K562 (cell line): ENCODE measurements at regions not wholly inside any gene's neighbourhood (a gene's known extent, or its start where the extent isn't known, plus 50 kb on each side); places are given as distances from the start of the nearest gene placed in this dataset.

Experiments
- ATAC-seq: fragments of 200-7000 bp; cut with Tn5 transposase; 3 replicates; pipeline ENCODE4 v1.9.1; 2020; ENCODE audit warnings: moderate library complexity
- BruUV-seq: library from RNA; stranded (reverse); fragments of 400-500 nt; replicated peaks from 2 replicates; lab custom pipeline; 2021; lab: Mats Ljungman, UMichigan
- CTCF ChIA-PET: fragments of 300-600 bp; formaldehyde crosslinking; extraction: SDS; loops from one replicate; lab custom pipeline; 2021; ENCODE audit warnings: low intra/inter-chr PET ratio; lab: Yijun Ruan, JAX
- POLR2A ChIA-PET: fragments of 300-600, 350-650 bp; sonication (Branson Sonifier 250); formaldehyde crosslinking; extraction: SDS; loops from one replicate; lab custom pipeline; 2021; ENCODE audit warnings: antibody characterized with exemption, inconsistent platforms; lab: Yijun Ruan, JAX
- DNase-seq, 4 experiments: peaks; one replicate each; pipeline versions ENCODE4 v3.0.0 to v3.0.0-alpha.2; 2011 to 2018; ENCODE audit warnings: low spot score in 3 of 4, mixed read lengths in 3 of 4; ENCODE audit errors: extremely low read depth in 1 of 4
- FAIRE-seq: peaks from 2 replicates; lab custom pipeline; 2011; peaks lifted over from hg19 to GRCh38; lab: Jason Lieb, UNC
- H2AFZ ChIP-seq: 2 replicates; pipeline ENCODE4 v1.6.0; 2011; ENCODE audit warnings: low read depth, low read length, control low read depth, inconsistent platforms
- H3K27ac ChIP-seq: fragments of 200-600 bp; 3 replicates; pipeline ENCODE4 v1.8.0; 2011; ENCODE audit warnings: low read depth, mild to moderate bottlenecking, control low read depth, inconsistent platforms, low read length, moderate library complexity, mixed read lengths; ENCODE audit errors: extremely low read depth
- H3K27me3 ChIP-seq, 2 experiments: fragments of 300-600 bp in 1 of 2; 2 replicates in 1 of 2; 3 replicates in 1 of 2; pipeline versions ENCODE4 v1.6.0 to v1.8.0; 2011; ENCODE audit warnings: inconsistent platforms in 2 of 2, low read length in 2 of 2, mild to moderate bottlenecking in 1 of 2, mixed read lengths in 1 of 2, moderate library complexity in 1 of 2; ENCODE audit not compliant: control insufficient read depth in 2 of 2, insufficient read depth in 2 of 2
- H3K36me3 ChIP-seq: fragments of 300-600 bp; 3 replicates; pipeline ENCODE4 v1.8.0; 2011; ENCODE audit warnings: mild to moderate bottlenecking, low read length, inconsistent platforms; ENCODE audit not compliant: control insufficient read depth, insufficient read depth
- H3K4me1 ChIP-seq, 2 experiments: fragments of 200-600 bp in 1 of 2; replicated peaks in 1 of 2; 2 replicates in 1 of 2; 3 replicates in 1 of 2; pipeline versions ENCODE4 v1.5.1 to v1.8.0; 2011; ENCODE audit warnings: inconsistent platforms in 2 of 2, low read length in 2 of 2, mild to moderate bottlenecking in 1 of 2, mixed read lengths in 1 of 2, moderate library complexity in 1 of 2; ENCODE audit not compliant: control insufficient read depth in 2 of 2, insufficient read depth in 2 of 2
- H3K4me2 ChIP-seq: 2 replicates; pipeline ENCODE4 v1.6.1; 2011; ENCODE audit warnings: low read length, control low read depth, inconsistent platforms, mixed read lengths; ENCODE audit not compliant: insufficient read depth
- H3K4me3 ChIP-seq: fragments of 200-600 bp; sonication (generic), shearing (Covaris generic); 2 replicates; pipeline ENCODE4 v1.5.1; 2016; ENCODE audit warnings: control low read depth, inconsistent platforms
- H3K79me2 ChIP-seq: fragments of 200-600 bp; 3 replicates; pipeline ENCODE4 v1.8.0; 2011; ENCODE audit warnings: low read length, inconsistent platforms; ENCODE audit not compliant: control insufficient read depth, insufficient read depth
- H3K9ac ChIP-seq, 2 experiments: 2 replicates each; pipeline versions ENCODE4 v1.6.0 to v1.6.1; 2011; ENCODE audit warnings: low read depth in 2 of 2, low read length in 2 of 2, control low read depth in 1 of 2, inconsistent platforms in 1 of 2, mild to moderate bottlenecking in 1 of 2, mixed read lengths in 1 of 2; ENCODE audit not compliant: insufficient read depth in 1 of 2
- H3K9me1 ChIP-seq: one replicate; pipeline ENCODE4 v1.6.0; 2011; ENCODE audit warnings: inconsistent platforms, mild to moderate bottlenecking, low read length, moderate library complexity; ENCODE audit not compliant: control insufficient read depth, insufficient read depth
- H3K9me3 ChIP-seq: replicated peaks from 2 replicates; pipeline ENCODE4 v1.5.1; 2011; ENCODE audit warnings: low read depth, low read length, inconsistent platforms; ENCODE audit not compliant: control insufficient read depth, insufficient read depth
- H4K20me1 ChIP-seq: replicated peaks from 2 replicates; pipeline ENCODE4 v1.6.1; 2011; ENCODE audit warnings: low read length, inconsistent platforms, mixed read lengths; ENCODE audit not compliant: control insufficient read depth, insufficient read depth
- CSDE1 ChIP-seq, 2 experiments: fragments of 450-650 bp; IDR thresholded peaks; 2 replicates each; pipeline ENCODE4 v1.6.1; 2016; ENCODE audit warnings: mild to moderate bottlenecking in 1 of 2
- FOXJ3 ChIP-seq: sonication (generic); formaldehyde crosslinking; IDR thresholded peaks from 2 replicates; pipeline ENCODE4 v1.4.0; 2020; ENCODE audit warnings: mild to moderate bottlenecking, missing genetic modification reagents
- FUS ChIP-seq: fragments of 200-400 bp; formaldehyde crosslinking; optimal IDR thresholded peaks from 2 replicates; pipeline ENCODE3; 2017; ENCODE audit warnings: low read depth, low read length
- HDAC2 ChIP-seq: fragments of 450-650 bp; IDR thresholded peaks from 2 replicates; pipeline ENCODE4 v1.6.1; 2016; ENCODE audit warnings: mild to moderate bottlenecking
- HNRNPUL1 ChIP-seq: fragments of 200-400 bp; formaldehyde crosslinking; IDR thresholded peaks from 2 replicates; pipeline ENCODE4 v1.6.1; 2017; ENCODE audit warnings: low read length
- MYBL2 ChIP-seq, 2 experiments: fragments of 450-650 bp in 1 of 2; sonication (generic) in 1 of 2; formaldehyde crosslinking in 1 of 2; IDR thresholded peaks; 2 replicates each; pipeline versions ENCODE4 v1.6.1 to v1.8.1; 2017 to 2022; ENCODE audit warnings: borderline replicate concordance in 1 of 2, inconsistent platforms in 1 of 2, low read depth in 1 of 2, mild to moderate bottlenecking in 1 of 2, missing genetic modification reagents in 1 of 2, moderate library complexity in 1 of 2
- NCOA6 ChIP-seq: fragments of 450-650 bp; IDR thresholded peaks from 2 replicates; pipeline ENCODE4 v1.6.1; 2017; ENCODE audit warnings: mild to moderate bottlenecking
- NFIX ChIP-seq: fragments of 250-450 bp; sonication (Bioruptor Pico); IDR thresholded peaks from 2 replicates; pipeline ENCODE4 v1.4.0; 2020; ENCODE audit warnings: low read depth, mild to moderate bottlenecking, moderate library complexity
- RHOXF2B ChIP-seq: fragments of 250-450 bp; sonication (Bioruptor Pico); conservative IDR thresholded peaks from 2 replicates; pipeline ENCODE4 v1.5.1; 2021
- RUNX1 ChIP-seq: sonication (generic); IDR thresholded peaks from 2 replicates; pipeline ENCODE4 v1.6.1; 2016; ENCODE audit warnings: antibody characterized with exemption, low read depth
- TCFL5 ChIP-seq: fragments of 250-450 bp; sonication (Bioruptor Pico); conservative IDR thresholded peaks from 2 replicates; pipeline ENCODE4 v1.6.1; 2021; ENCODE audit warnings: mild to moderate bottlenecking, moderate library complexity, matching md5 sums
- ZBTB17 ChIP-seq: fragments of 450-650 bp; formaldehyde crosslinking; IDR thresholded peaks from 2 replicates; pipeline ENCODE4 v1.4.0; 2020; ENCODE audit warnings: mild to moderate bottlenecking
- ZNF324 ChIP-seq: fragments of 250-450 bp; sonication (Bioruptor Pico); IDR thresholded peaks from 2 replicates; pipeline ENCODE4 v1.4.0; 2020; ENCODE audit warnings: mild to moderate bottlenecking
- WGBS: fragments of 100-300 bp; shearing (Covaris generic); methylation state at CpG from one replicate; pipeline ENCODE4 v1.1.6; 2016; ENCODE audit warnings: low coverage, mixed read lengths; ENCODE audit not compliant: insufficient coverage; ENCODE audit errors: missing lambda C conversion rate; 5-methylcytosine and 5-hydroxymethylcytosine counted together
- in situ Hi-C: fragments of 300-500 bp; cut with MboI; formaldehyde crosslinking; loops from 4 replicates; pipeline ENCODE4 v1.15.0; 2018; ENCODE audit warnings: inconsistent platforms, mixed read lengths
- intact Hi-C: fragments of 100-400 bp; cut with micrococcal nuclease; formaldehyde crosslinking; loops from 2 replicates; pipeline ENCODE4 v1.14.2; 2022
- TF ChIP-seq, protein P1 (sequence below): fragments of 250-450 bp; sonication (Bioruptor Pico); IDR thresholded peaks from 2 replicates; pipeline ENCODE4 v1.5.0; 2020; ENCODE audit warnings: mild to moderate bottlenecking, borderline replicate concordance
- TF ChIP-seq, protein P2 (sequence below): IDR thresholded peaks from 2 replicates; pipeline ENCODE4 v1.6.1; 2011; ENCODE audit warnings: borderline replicate concordance, low read depth, mild to moderate bottlenecking, moderate library complexity, low read length; ENCODE audit not compliant: insufficient read depth, poor library complexity, severe bottlenecking

DNA sequence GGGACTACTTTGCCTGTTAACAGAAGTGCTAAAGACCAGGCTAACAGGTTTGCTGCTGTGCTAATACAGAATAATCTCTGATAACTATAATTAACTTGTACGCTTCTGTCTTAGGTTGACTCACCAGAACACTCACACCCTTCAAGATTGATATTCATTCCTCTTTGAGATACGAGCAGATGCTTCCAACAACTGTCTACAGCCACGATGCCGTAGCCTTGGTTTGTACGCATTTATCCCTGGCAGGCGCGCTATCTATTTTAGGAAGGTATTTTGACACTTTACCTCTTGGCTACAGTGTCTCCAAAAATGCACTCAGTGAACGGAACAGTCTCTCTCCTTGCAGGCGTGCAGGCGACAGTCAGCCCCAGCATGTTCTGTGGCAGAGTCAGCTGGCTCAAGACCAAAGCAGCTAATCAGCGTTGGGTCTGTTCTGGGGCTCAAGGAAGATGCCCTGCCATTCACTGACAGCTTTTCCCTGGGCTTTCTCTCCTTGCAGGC is 146.4 kb upstream of the PRICKLE1 start:
- Histone ChIP-seq H3K4me2 (no peak overlapping the region), H3K4me1 (no peaks in the 10 kb centered on the region), H3K36me3 (no peaks in the 10 kb centered on the region), H2AFZ (no peak overlapping the region), H3K79me2 (no peaks in the 10 kb centered on the region), H3K4me3 (no peak overlapping the region), H3K27ac (no peak overlapping the region), H3K9me1 (no peaks in the 10 kb centered on the region), H3K9me3 (no peaks in the 10 kb centered on the region), H3K9ac (no peak overlapping the region), H4K20me1 (no peaks in the 10 kb centered on the region), H3K27me3 (no peaks in the 10 kb centered on the region)
- no TSS peak for BruUV-seq
- WGBS: 11% methylated on average over 11 of the region's 11 CpGs
- TF ChIP-seq RHOXF2B (CRISPR knock-in tag) (no peak), CSDE1 (IDR thresholded peaks at IDR 0.05) (no peak), HDAC2 (no peak), ZNF324 (CRISPR knock-in tag) (no peak), ZBTB17 (CRISPR knock-in tag) (no peak), RUNX1 (no peak), HNRNPUL1 (no peak), NFIX (CRISPR knock-in tag) (no peak), FUS (no peak), TCFL5 (CRISPR knock-in tag) (no peak), NCOA6 (no peak), MYBL2 (IDR thresholded peaks at IDR 0.05; ENCODE audit: low read depth) (no peak), MYBL2 (CRISPR knock-in tag; IDR thresholded peaks at IDR 0.05; ENCODE audit: borderline replicate concordance) (no peak), FOXJ3 (CRISPR knock-in tag) (no peak)
- TF ChIP-seq, protein P1, sequence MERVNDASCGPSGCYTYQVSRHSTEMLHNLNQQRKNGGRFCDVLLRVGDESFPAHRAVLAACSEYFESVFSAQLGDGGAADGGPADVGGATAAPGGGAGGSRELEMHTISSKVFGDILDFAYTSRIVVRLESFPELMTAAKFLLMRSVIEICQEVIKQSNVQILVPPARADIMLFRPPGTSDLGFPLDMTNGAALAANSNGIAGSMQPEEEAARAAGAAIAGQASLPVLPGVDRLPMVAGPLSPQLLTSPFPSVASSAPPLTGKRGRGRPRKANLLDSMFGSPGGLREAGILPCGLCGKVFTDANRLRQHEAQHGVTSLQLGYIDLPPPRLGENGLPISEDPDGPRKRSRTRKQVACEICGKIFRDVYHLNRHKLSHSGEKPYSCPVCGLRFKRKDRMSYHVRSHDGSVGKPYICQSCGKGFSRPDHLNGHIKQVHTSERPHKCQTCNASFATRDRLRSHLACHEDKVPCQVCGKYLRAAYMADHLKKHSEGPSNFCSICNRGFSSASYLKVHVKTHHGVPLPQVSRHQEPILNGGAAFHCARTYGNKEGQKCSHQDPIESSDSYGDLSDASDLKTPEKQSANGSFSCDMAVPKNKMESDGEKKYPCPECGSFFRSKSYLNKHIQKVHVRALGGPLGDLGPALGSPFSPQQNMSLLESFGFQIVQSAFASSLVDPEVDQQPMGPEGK (CRISPR knock-in tag): no peak
- TF ChIP-seq, protein P2, sequence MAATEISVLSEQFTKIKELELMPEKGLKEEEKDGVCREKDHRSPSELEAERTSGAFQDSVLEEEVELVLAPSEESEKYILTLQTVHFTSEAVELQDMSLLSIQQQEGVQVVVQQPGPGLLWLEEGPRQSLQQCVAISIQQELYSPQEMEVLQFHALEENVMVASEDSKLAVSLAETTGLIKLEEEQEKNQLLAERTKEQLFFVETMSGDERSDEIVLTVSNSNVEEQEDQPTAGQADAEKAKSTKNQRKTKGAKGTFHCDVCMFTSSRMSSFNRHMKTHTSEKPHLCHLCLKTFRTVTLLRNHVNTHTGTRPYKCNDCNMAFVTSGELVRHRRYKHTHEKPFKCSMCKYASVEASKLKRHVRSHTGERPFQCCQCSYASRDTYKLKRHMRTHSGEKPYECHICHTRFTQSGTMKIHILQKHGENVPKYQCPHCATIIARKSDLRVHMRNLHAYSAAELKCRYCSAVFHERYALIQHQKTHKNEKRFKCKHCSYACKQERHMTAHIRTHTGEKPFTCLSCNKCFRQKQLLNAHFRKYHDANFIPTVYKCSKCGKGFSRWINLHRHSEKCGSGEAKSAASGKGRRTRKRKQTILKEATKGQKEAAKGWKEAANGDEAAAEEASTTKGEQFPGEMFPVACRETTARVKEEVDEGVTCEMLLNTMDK: no peak
- in situ Hi-C loops (no loop called here), intact Hi-C loops (no loop called here)
- no peak for ATAC-seq
- ChIA-PET POLR2A (no interaction called here), CTCF (no interaction called here)
- FAIRE-seq: no peak
- no peak for DNase-seq
